DND-41 (cell line): ENCODE measurements at regions not wholly inside any gene's neighbourhood (a gene's known extent, or its start where the extent isn't known, plus 50 kb on each side); places are given as distances from the start of the nearest gene placed in this dataset.

Source experiments
- ATAC-seq: fragments of 200-7000 bp; cut with Tn5 transposase; 3 replicates; pipeline ENCODE4 v1.9.1; 2021; ENCODE audit warnings: low read depth; ENCODE audit not compliant: insufficient read depth
- DNase-seq: peaks from one replicate; pipeline ENCODE4 v3.0.0-alpha.2; 2020
- H2AFZ ChIP-seq: 2 replicates; pipeline ENCODE4 v1.6.0; 2012; ENCODE audit warnings: low read depth, low read length
- H3K27ac ChIP-seq: 2 replicates; pipeline ENCODE4 v1.5.1; 2012; ENCODE audit warnings: low read length, inconsistent platforms
- H3K27me3 ChIP-seq: fragments of 200-600 bp; sonication (generic); 2 replicates; pipeline ENCODE4 v1.6.0; 2012; ENCODE audit warnings: low read length, mild to moderate bottlenecking, inconsistent platforms; ENCODE audit not compliant: insufficient read depth, poor library complexity
- H3K36me3 ChIP-seq: 2 replicates; pipeline ENCODE4 v1.5.1; 2012; ENCODE audit warnings: low read length, inconsistent platforms; ENCODE audit not compliant: insufficient read depth
- H3K4me1 ChIP-seq: 2 replicates; pipeline ENCODE4 v1.5.1; 2012; ENCODE audit warnings: mild to moderate bottlenecking, low read length; ENCODE audit not compliant: insufficient read depth
- H3K4me2 ChIP-seq: 2 replicates; pipeline ENCODE4 v1.6.0; 2012; ENCODE audit warnings: mild to moderate bottlenecking, moderate library complexity, low read length, inconsistent platforms; ENCODE audit not compliant: insufficient read depth
- H3K4me3 ChIP-seq, 2 experiments: fragments of 200-600 bp in 1 of 2; shearing (Covaris generic) in 1 of 2; 2 replicates each; pipeline ENCODE4 v1.5.1; 2012 to 2016; ENCODE audit warnings: inconsistent platforms in 2 of 2, low read length in 2 of 2, mild to moderate bottlenecking in 2 of 2, low read depth in 1 of 2, moderate library complexity in 1 of 2
- H3K79me2 ChIP-seq: 2 replicates; pipeline ENCODE4 v1.6.0; 2012; ENCODE audit warnings: low read length, inconsistent platforms; ENCODE audit not compliant: insufficient read depth
- H3K9ac ChIP-seq: 2 replicates; pipeline ENCODE4 v1.6.0; 2012; ENCODE audit warnings: low read depth, mild to moderate bottlenecking, inconsistent platforms, low read length, moderate library complexity
- H3K9me3 ChIP-seq: 2 replicates; pipeline ENCODE4 v1.5.1; 2012; ENCODE audit warnings: low read length, moderate library complexity, mild to moderate bottlenecking, inconsistent platforms; ENCODE audit not compliant: insufficient read depth, severe bottlenecking
- H4K20me1 ChIP-seq: 2 replicates; pipeline ENCODE4 v1.6.0; 2012; ENCODE audit warnings: low read length; ENCODE audit not compliant: insufficient read depth
- EZH2 ChIP-seq: IDR thresholded peaks from 3 replicates; pipeline ENCODE4 v1.6.1; 2012; ENCODE audit warnings: borderline replicate concordance, low read depth, mild to moderate bottlenecking, moderate library complexity, low read length, inconsistent platforms; ENCODE audit not compliant: severe bottlenecking
- TF ChIP-seq, protein P1 (sequence below): IDR thresholded peaks from 2 replicates; pipeline ENCODE4 v1.5.1; 2012; ENCODE audit warnings: borderline replicate concordance, low read length, moderate library complexity, mild to moderate bottlenecking; ENCODE audit not compliant: poor library complexity, severe bottlenecking; ENCODE audit errors: extremely low read depth

DNA sequence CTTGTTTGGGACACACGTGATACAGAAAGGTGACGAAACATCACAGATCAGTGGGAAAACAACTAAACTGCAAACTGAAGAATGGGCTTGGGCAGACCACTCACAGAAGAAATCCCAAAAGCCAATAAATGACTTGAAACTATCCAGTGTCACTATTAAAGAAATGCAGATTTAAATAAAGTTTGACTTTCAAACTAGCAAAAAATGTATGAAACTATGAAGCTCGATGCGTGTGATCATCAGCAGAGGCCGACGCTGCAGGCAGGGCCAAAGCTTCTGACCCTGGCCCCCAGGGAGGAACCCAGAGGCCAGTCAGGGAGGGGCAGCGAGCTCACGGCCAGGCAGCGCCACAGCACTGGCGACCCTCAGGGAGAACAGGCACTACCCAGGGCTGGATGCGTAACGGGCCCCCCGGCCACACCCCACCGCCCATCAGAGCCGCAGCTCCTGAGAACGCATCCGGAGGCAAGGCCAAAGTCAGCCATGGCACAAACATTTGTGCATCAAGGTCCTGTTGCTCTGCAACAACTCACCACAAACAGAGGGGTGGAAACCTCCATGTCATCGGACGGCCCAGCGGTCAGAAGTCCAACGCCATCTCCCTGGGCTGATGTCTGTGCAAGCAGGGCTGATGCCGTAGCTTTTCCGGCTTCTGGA, 94.1 kb downstream of the YTHDF1 start:
- H3K9me3 ChIP-seq = no peaks in the 10 kb centered on the region
- H3K79me2 ChIP-seq = no peaks in the 10 kb centered on the region
- no peaks in the 10 kb centered on the region for H3K4me1 ChIP-seq
- ATAC-seq = no peak
- no peak overlapping the region for H3K4me3 ChIP-seq
- H3K4me2 ChIP-seq = no peak overlapping the region
- no peak for DNase-seq
- H2AFZ ChIP-seq = no peak overlapping the region
- H3K36me3 ChIP-seq = no peaks in the 10 kb centered on the region
- no peak for TF ChIP-seq EZH2
- TF ChIP-seq, protein P1, sequence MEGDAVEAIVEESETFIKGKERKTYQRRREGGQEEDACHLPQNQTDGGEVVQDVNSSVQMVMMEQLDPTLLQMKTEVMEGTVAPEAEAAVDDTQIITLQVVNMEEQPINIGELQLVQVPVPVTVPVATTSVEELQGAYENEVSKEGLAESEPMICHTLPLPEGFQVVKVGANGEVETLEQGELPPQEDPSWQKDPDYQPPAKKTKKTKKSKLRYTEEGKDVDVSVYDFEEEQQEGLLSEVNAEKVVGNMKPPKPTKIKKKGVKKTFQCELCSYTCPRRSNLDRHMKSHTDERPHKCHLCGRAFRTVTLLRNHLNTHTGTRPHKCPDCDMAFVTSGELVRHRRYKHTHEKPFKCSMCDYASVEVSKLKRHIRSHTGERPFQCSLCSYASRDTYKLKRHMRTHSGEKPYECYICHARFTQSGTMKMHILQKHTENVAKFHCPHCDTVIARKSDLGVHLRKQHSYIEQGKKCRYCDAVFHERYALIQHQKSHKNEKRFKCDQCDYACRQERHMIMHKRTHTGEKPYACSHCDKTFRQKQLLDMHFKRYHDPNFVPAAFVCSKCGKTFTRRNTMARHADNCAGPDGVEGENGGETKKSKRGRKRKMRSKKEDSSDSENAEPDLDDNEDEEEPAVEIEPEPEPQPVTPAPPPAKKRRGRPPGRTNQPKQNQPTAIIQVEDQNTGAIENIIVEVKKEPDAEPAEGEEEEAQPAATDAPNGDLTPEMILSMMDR = no peak
- H4K20me1 ChIP-seq = peaks cover 13% of the 10 kb centered on the region
- no peak overlapping the region for H3K27ac ChIP-seq
- H3K27me3 ChIP-seq = peaks cover 16% of the 10 kb centered on the region
- no peak overlapping the region for H3K9ac ChIP-seq

DNA sequence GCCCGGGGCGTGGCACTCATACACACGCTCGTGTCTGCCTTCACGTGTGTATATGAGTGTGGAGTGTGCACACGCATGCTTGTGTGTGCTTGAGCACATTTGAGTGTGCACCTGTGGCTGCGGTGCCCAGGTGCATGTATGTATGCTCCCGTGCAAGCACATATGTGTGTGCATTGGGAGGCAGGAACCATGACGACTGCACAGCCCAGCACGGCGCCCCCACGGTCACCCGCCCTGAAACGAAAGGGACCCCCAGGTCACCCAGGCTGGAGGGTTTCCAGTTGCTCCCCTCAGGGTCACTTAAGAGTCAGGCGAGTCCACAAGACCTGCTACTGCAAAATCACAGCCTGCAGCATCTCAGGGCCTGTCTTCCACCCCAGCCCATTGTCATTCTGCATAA, 94.7 kb downstream of the YTHDF1 start:
- H3K9me3 ChIP-seq = no peaks in the 10 kb centered on the region
- no peak overlapping the region for H3K9ac ChIP-seq
- no peak overlapping the region for H3K4me2 ChIP-seq
- peaks cover 12% of the 10 kb centered on the region for H3K27me3 ChIP-seq
- peaks cover 18% of the 10 kb centered on the region for H4K20me1 ChIP-seq
- no peak overlapping the region for H3K27ac ChIP-seq
- DNase-seq (no peak), ATAC-seq (no peak)
- H3K79me2 ChIP-seq = no peaks in the 10 kb centered on the region
- no peaks in the 10 kb centered on the region for H3K36me3 ChIP-seq
- H3K4me3 ChIP-seq = no peak overlapping the region
- no peak overlapping the region for H2AFZ ChIP-seq
- H3K4me1 ChIP-seq = no peaks in the 10 kb centered on the region
- TF ChIP-seq EZH2 = no peak
- TF ChIP-seq, protein P1 = no peak

DNA sequence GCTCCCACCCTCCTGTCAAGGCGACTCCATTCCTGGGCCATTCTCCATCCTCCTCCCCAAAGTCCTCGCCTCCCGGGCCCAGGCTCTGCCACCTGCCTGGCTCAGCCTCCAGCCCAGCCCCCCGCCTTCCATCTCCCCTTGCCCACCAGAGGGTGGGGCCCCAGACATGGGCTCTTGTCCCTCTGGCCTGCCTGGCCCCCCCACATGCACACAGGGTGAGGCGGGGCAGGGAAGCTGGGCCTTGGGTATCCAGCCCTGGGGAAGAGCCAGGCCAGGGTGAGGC, 95.2 kb downstream of the YTHDF1 start:
- H3K9me3 ChIP-seq = no peaks in the 10 kb centered on the region

More for the DNA sequence above, 95.2 kb downstream of the YTHDF1 start:
- H3K79me2 ChIP-seq = no peaks in the 10 kb centered on the region
- H3K27me3 ChIP-seq = peaks cover 7% of the 10 kb centered on the region
- H3K4me2 ChIP-seq = no peak overlapping the region
- ATAC-seq (no peak), DNase-seq (no peak)
- H3K9ac ChIP-seq = no peak overlapping the region
- no peak overlapping the region for H2AFZ ChIP-seq
- H3K4me1 ChIP-seq = no peaks in the 10 kb centered on the region
- no peaks in the 10 kb centered on the region for H3K36me3 ChIP-seq
- H3K4me3 ChIP-seq = no peak overlapping the region
- no peak for TF ChIP-seq EZH2
- TF ChIP-seq, protein P1 = no peak
- peaks cover 18% of the 10 kb centered on the region for H4K20me1 ChIP-seq
- H3K27ac ChIP-seq = no peak overlapping the region
